Naive thymus-derived CD8-positive, alpha-beta T cell (primary cell): ENCODE measurements at regions not wholly inside any gene's neighbourhood (a gene's known extent, or its start where the extent isn't known, plus 50 kb on each side); places are given as distances from the start of the nearest gene placed in this dataset.

Source experiments
- ATAC-seq, 2 donors: fragments of 150-1000 bp; cut with Tn5 transposase in 1 of 2; sonication (Bioruptor Pico), chemical (Tn5 transposase) in 1 of 2; 1 replicate in 1 of 2; 2 replicates in 1 of 2; pipeline ENCODE4 v1.10.0; 2021; ENCODE audit warnings: mild to moderate bottlenecking in 2 of 2, moderate library complexity in 2 of 2
- POLR2A ChIA-PET: fragments of 350-600 bp; sonication (Branson Sonifier 250); formaldehyde crosslinking; loops from one replicate; lab custom pipeline; 2021; ENCODE audit warnings: antibody characterized with exemption; lab: Charles Lee
- DNase-seq, 10 donors: peaks; one replicate each; pipeline versions ENCODE4 v3.0.0 to v3.0.0-alpha.2; 2020 to 2022
- H3K27ac Mint-ChIP-seq, 10 donors: one replicate each; pipeline ENCODE4 v1.8.0; 2020 to 2022; ENCODE audit warnings: mild to moderate bottlenecking in 10 of 10, mixed read lengths in 10 of 10, moderate library complexity in 4 of 10, inconsistent platforms in 1 of 10
- H3K27me3 Mint-ChIP-seq, 5 donors: one replicate each; pipeline ENCODE4 v1.8.0; 2021 to 2022; ENCODE audit warnings: mixed read lengths in 5 of 5
- H3K36me3 Mint-ChIP-seq, 3 donors: one replicate each; pipeline ENCODE4 v1.8.0; 2020 to 2022; ENCODE audit warnings: mixed read lengths in 3 of 3, mild to moderate bottlenecking in 2 of 3, inconsistent platforms in 1 of 3
- H3K4me1 Mint-ChIP-seq, 4 donors: one replicate each; pipeline ENCODE4 v1.8.0; 2021 to 2022; ENCODE audit warnings: mixed read lengths in 4 of 4
- H3K4me3 Mint-ChIP-seq, 10 donors: one replicate each; pipeline ENCODE4 v1.8.0; 2020 to 2022; ENCODE audit warnings: mild to moderate bottlenecking in 10 of 10, mixed read lengths in 10 of 10, moderate library complexity in 6 of 10, inconsistent platforms in 1 of 10
- H3K9me3 Mint-ChIP-seq, 9 donors: one replicate each; pipeline ENCODE4 v1.8.0; 2020 to 2022; ENCODE audit warnings: mixed read lengths in 9 of 9, mild to moderate bottlenecking in 3 of 9, inconsistent platforms in 1 of 9, moderate library complexity in 1 of 9

DNA sequence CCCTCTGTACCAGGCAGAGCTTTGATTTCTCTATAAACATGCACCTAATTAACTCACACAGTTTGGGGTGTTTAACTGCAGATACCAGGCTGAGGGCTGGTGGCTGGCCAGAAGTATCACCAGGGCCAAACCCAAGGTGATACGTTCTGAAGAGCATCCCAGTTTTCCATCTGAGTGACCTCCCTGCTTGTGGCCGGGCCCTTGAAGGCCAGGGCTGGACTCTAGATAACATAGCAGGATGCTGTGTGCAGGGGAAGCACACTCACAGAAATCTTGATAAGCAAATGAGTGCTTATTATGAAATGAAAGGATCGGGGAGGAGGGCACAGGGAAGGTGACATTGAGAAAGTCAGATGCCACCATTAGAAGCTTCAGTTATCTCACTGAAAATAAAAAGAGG lies 582.4 kb downstream of the BRINP1 start:
- H3K4me3 Mint-ChIP-seq, result no peak overlapping the region
- POLR2A ChIA-PET, result no interaction called here
- DNase-seq, result no peak

GRCh38 chr9:118809160-118809625 lies 560.0 kb downstream of the BRINP1 start:
- Mint-ChIP-seq H3K36me3 (no peaks in the 10 kb centered on the region), H3K4me3 (no peak overlapping the region), H3K9me3 (peaks cover 3 to 26% (median 12%) of the 10 kb centered on the region in 9 donors), H3K27ac (no peak overlapping the region), H3K4me1 (no peaks in the 10 kb centered on the region), H3K27me3 (no peaks in the 10 kb centered on the region)
- DNase-seq, result no peak
- ATAC-seq, result no peak
- POLR2A ChIA-PET, result no interaction called here

More for the DNA sequence above, 582.4 kb downstream of the BRINP1 start:
- Mint-ChIP-seq H3K27ac (no peak overlapping the region), H3K36me3 (no peaks in the 10 kb centered on the region), H3K9me3 (peaks cover 0 to 5% (median 0%) of the 10 kb centered on the region in 9 donors), H3K27me3 (peaks cover 0 to 3% (median 0%) of the 10 kb centered on the region in 5 donors), H3K4me1 (no peaks in the 10 kb centered on the region)
- ATAC-seq, result no peak

- Mint-ChIP-seq H3K36me3 (no peaks in the 10 kb centered on the region), H3K9me3 (peaks cover 0 to 15% (median 5%) of the 10 kb centered on the region in 9 donors), H3K4me3 (no peak overlapping the region), H3K4me1 (no peaks in the 10 kb centered on the region), H3K27me3 (no peaks in the 10 kb centered on the region), H3K27ac (no peak overlapping the region)
- DNase-seq (no peak), ATAC-seq (no peak)
- POLR2A ChIA-PET, result no interaction called here
Observed at GRCh38 chr9:118829334-118829733, 539.9 kb downstream of the BRINP1 start.

- POLR2A ChIA-PET, result no interaction called here
- no peak overlapping the region for H3K27ac Mint-ChIP-seq
- DNase-seq, result no peak
- H3K4me3 Mint-ChIP-seq, result no peak overlapping the region
- H3K9me3 Mint-ChIP-seq, result peaks cover 0 to 19% (median 5%) of the 10 kb centered on the region in 9 donors
- H3K27me3 Mint-ChIP-seq, result no peaks in the 10 kb centered on the region
- no peak for ATAC-seq
- no peaks in the 10 kb centered on the region for H3K4me1 Mint-ChIP-seq
- H3K36me3 Mint-ChIP-seq, result no peaks in the 10 kb centered on the region
Observed at GRCh38 chr9:118832371-118832770, 536.9 kb downstream of the BRINP1 start.

DNA sequence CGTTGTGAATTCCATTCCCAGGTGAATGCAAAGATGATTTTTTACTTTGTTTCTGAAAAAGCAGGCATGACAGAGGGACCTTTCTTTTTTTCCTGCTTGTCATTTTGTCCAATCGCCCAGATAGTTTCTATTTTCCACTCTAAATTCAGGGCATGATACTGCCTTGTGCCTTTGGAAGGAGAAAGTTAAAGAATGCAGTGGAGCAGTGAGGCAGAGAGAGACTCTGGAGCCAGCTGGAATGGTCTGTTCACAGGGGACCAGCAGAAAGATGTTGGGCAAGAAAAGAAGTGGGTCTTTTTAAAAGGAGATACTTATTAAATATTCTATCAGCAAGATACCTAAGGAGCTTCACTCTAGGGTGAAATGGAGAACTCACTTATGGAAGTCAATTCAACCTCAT lies 532.3 kb downstream of the BRINP1 start:
- DNase-seq (no peak), ATAC-seq (no peak)
- H3K9me3 Mint-ChIP-seq, result peaks cover 0 to 11% (median 1%) of the 10 kb centered on the region in 9 donors
- POLR2A ChIA-PET, result no interaction called here
- no peaks in the 10 kb centered on the region for H3K27me3 Mint-ChIP-seq
- no peaks in the 10 kb centered on the region for H3K4me1 Mint-ChIP-seq
- no peak overlapping the region for H3K27ac Mint-ChIP-seq
- H3K4me3 Mint-ChIP-seq, result no peak overlapping the region
- H3K36me3 Mint-ChIP-seq, result no peaks in the 10 kb centered on the region

GRCh38 chr9:118871531-118871930 lies 497.7 kb downstream of the BRINP1 start:
- no peak overlapping the region for H3K4me3 Mint-ChIP-seq
- peaks cover 0 to 2% (median 0%) of the 10 kb centered on the region in 5 donors for H3K27me3 Mint-ChIP-seq
- H3K27ac Mint-ChIP-seq, result no peak overlapping the region
- H3K4me1 Mint-ChIP-seq, result no peaks in the 10 kb centered on the region
- DNase-seq, result no peak
- peaks cover 0 to 21% (median 8%) of the 10 kb centered on the region in 9 donors for H3K9me3 Mint-ChIP-seq
- ATAC-seq, result no peak
- no peaks in the 10 kb centered on the region for H3K36me3 Mint-ChIP-seq
- POLR2A ChIA-PET, result no interaction called here

GRCh38 chr9:118882684-118883083 lies 486.6 kb downstream of the BRINP1 start:
- Mint-ChIP-seq H3K4me3 (no peak overlapping the region), H3K4me1 (no peaks in the 10 kb centered on the region), H3K27me3 (no peaks in the 10 kb centered on the region), H3K36me3 (no peaks in the 10 kb centered on the region), H3K27ac (no peak overlapping the region), H3K9me3 (peaks cover 0 to 20% (median 5%) of the 10 kb centered on the region in 9 donors)
- DNase-seq, result no peak
- POLR2A ChIA-PET, result no interaction called here
- no peak for ATAC-seq

DNA sequence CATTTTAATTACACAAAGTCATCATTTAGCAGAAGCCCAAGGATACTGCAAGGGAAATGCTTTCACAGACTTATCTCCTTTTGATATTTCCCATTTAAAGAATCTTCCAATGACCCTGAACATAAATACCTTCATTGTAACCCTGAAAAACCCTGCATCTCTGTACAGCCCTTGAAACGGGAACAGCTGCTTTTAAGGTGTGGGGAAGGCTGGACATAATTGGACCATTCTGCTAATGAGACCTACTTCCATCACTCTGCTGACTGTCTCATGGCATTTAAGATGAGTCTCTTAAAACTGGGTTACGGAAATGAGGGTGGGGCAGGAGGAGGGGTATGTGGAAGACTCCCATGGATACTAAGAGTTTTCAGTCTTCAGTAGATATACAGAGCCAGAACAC lies 485.8 kb downstream of the BRINP1 start:
- no peak for DNase-seq
- peaks cover 0 to 24% (median 5%) of the 10 kb centered on the region in 9 donors for H3K9me3 Mint-ChIP-seq
- POLR2A ChIA-PET, result no interaction called here
- H3K4me1 Mint-ChIP-seq, result no peaks in the 10 kb centered on the region
- no peaks in the 10 kb centered on the region for H3K36me3 Mint-ChIP-seq
- ATAC-seq, result no peak
- H3K27me3 Mint-ChIP-seq, result no peaks in the 10 kb centered on the region
- H3K4me3 Mint-ChIP-seq, result no peak overlapping the region
- no peak overlapping the region for H3K27ac Mint-ChIP-seq

DNA sequence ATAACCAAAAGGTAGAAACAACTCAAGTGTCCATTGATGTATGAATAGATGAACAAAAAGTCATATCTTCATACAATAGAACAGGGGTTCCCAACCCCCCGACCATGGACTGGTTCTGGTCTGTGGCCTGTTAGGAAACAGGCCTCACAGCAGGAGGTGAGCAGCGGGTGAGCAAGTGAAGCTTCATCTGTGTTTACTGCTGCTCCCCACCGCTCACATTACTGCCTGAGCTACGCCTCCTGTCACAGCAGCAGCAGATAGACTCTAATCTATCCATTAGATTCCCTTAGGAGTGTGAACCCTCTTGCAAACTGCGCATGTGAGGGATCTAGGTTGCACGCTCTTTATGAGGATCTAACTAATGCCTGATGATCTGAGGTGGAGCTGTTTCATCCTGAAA lies 478.0 kb downstream of the BRINP1 start:
- no peak overlapping the region for H3K27ac Mint-ChIP-seq
- H3K9me3 Mint-ChIP-seq, result peaks cover 0 to 19% (median 0%) of the 10 kb centered on the region in 9 donors
- H3K4me3 Mint-ChIP-seq, result no peak overlapping the region
- H3K36me3 Mint-ChIP-seq, result no peaks in the 10 kb centered on the region
- ATAC-seq, result no peak
- H3K4me1 Mint-ChIP-seq, result no peaks in the 10 kb centered on the region
- no peak for DNase-seq
- POLR2A ChIA-PET, result no interaction called here
- H3K27me3 Mint-ChIP-seq, result no peaks in the 10 kb centered on the region

DNA sequence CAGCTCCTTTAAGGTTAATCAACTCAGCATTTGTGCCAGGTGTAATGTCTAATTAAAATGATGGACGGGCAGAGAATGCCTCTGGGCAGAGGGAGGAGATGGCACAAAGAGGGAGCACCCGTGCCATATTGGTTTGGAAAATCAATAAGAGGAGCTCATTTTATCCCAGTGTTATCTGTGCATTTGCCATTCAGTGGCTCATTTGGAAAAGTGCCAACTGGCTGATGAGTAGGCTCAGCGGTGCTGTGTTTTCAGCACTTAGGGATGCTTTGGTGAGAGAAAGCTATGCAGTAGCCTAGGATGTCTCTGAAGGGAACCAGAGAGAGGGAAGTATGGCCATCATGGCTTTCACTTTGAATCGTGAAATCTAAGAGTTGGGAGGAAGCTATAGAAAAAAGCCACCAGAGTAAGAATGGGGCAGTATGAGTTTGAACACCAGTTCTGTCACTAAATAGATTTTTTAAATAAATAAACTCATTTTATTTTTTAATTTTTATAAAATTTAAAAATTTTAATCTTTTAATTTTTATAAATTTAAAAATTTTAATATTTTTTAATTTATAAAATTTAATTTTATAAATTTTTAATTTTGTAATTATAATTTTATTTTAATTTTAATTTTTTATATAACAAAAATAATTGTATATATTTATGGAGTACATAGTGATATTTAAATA lies 472.8 kb downstream of the BRINP1 start:
- Mint-ChIP-seq H3K36me3 (peaks cover 0 to 4% (median 0%) of the 10 kb centered on the region in 3 donors), H3K27me3 (no peaks in the 10 kb centered on the region), H3K9me3 (peaks cover 0 to 22% (median 3%) of the 10 kb centered on the region in 9 donors), H3K27ac (no peak overlapping the region), H3K4me3 (no peak overlapping the region), H3K4me1 (no peaks in the 10 kb centered on the region)
- DNase-seq (no peak), ATAC-seq (no peak)
- POLR2A ChIA-PET, result interaction anchor here (0.6 kb wide), 1 partner anchor 1047 kb away, joined by 3 read pairs; no protein-coding TSS in a partner anchor

DNA sequence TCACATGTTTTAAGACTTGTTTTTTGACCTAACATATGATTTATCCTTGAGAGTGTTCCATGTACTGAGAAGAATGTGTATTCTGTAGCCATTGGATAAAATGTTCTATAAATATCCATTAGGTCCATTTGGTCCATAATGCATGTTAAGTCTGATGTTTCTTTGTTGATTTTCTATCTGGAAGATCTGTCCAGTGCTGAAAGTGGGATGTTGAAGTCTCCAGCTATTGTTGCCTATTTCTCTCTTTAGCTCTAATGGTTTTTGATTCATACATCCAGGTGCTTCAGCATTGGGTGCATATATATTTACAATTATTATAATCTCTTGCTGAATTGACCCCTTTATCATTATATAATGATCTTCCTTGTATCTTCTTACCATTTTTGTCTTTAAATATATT lies 451.1 kb downstream of the BRINP1 start:
- Mint-ChIP-seq H3K36me3 (peaks cover 0 to 3% (median 0%) of the 10 kb centered on the region in 3 donors), H3K27me3 (no peaks in the 10 kb centered on the region), H3K27ac (no peak overlapping the region), H3K4me1 (no peaks in the 10 kb centered on the region), H3K9me3 (peaks cover 2 to 34% (median 19%) of the 10 kb centered on the region in 9 donors), H3K4me3 (no peak overlapping the region)
- no peak for DNase-seq
- ATAC-seq, result no peak
- POLR2A ChIA-PET, result no interaction called here

GRCh38 chr9:118928722-118929121 lies 440.5 kb downstream of the BRINP1 start:
- Mint-ChIP-seq H3K27me3 (peaks cover 0 to 4% (median 0%) of the 10 kb centered on the region in 5 donors), H3K9me3 (peaks cover 0 to 16% (median 0%) of the 10 kb centered on the region in 9 donors), H3K4me1 (no peaks in the 10 kb centered on the region), H3K36me3 (no peaks in the 10 kb centered on the region), H3K4me3 (no peak overlapping the region), H3K27ac (no peak overlapping the region)
- ATAC-seq (no peak), DNase-seq (no peak)
- POLR2A ChIA-PET, result no interaction called here

DNA sequence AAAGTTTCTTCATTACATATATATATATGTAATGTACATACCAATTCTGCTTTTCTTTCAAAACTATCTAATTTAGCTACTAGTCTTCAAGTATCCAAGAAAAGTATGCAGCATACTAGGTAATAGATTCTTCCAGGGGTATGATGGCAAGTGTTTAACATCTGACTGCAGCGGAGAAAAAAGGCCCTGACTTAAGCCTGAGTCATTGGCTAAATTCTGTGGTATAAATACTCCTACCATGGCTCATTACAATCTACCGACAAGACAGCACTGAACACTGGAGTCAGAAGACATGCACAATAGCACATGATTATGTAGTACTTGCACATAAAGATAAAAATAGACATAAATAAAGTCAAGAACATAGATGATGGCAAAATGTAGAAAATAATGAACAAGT lies 439.9 kb downstream of the BRINP1 start:
- H3K4me3 Mint-ChIP-seq, result no peak overlapping the region
- H3K9me3 Mint-ChIP-seq, result peaks cover 0 to 22% (median 2%) of the 10 kb centered on the region in 9 donors
- DNase-seq, result no peak
- ATAC-seq, result no peak
- no peaks in the 10 kb centered on the region for H3K36me3 Mint-ChIP-seq
- H3K4me1 Mint-ChIP-seq, result no peaks in the 10 kb centered on the region
- H3K27me3 Mint-ChIP-seq, result peaks cover 0 to 4% (median 0%) of the 10 kb centered on the region in 5 donors
- POLR2A ChIA-PET, result no interaction called here
- H3K27ac Mint-ChIP-seq, result no peak overlapping the region

GRCh38 chr9:118931941-118932340 lies 437.3 kb downstream of the BRINP1 start:
- Mint-ChIP-seq H3K27ac (no peak overlapping the region), H3K4me1 (no peaks in the 10 kb centered on the region), H3K9me3 (peaks cover 0 to 13% (median 3%) of the 10 kb centered on the region in 9 donors), H3K4me3 (no peak overlapping the region), H3K27me3 (peaks cover 0 to 4% (median 0%) of the 10 kb centered on the region in 5 donors), H3K36me3 (no peaks in the 10 kb centered on the region)
- ATAC-seq (no peak), DNase-seq (no peak)
- POLR2A ChIA-PET, result no interaction called here
